ENCODE measurements at regions not wholly inside any gene's neighbourhood (a gene's known extent, or its start where the extent isn't known, plus 50 kb on each side); places are given as distances from the start of the nearest gene placed in this dataset.

DNA sequence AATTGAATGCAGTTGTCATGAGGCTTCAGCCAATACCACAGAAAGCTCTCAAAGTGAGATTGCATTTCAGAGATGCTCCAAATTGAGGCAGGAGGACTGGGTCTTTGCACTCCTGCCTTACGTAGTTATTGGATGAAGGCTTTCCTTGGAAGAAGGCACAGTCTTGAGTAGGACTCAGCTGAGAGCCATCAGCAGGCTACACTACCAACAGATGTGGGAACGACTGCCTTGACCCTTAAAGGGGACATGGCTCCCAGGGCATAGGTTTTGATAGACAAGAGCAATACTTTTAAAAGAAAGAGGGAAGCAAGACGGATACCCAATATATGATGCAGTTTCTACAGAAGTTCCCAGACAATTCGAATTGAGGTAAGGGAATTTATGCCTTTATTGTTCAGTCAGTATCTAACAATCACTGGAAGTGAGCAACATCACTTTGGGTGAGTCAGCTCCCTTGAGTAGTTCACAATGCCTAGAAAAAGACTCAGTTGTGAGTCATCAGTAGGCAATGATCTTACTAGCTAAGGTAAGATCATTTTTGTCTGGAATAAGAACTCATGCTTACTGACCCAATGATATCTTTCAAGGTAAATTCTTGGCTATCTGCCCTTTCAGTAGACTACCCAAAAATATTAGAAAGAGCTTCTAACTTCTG lies 390.8 kb downstream of the GJA1 start:
- Histone ChIP-seq H3K79me2 (ENCODE audit: insufficient read depth, low read length) (no peaks in the 10 kb centered on the region), H3K4me2 (ENCODE audit: low read depth, low read length) (no peak overlapping the region), H3K36me3 (replicated peaks in 1 of 2; ENCODE audit: control insufficient read depth in 1 of 2, insufficient read depth in 2 of 2, low read length in 2 of 2) (no peaks in the 10 kb centered on the region), H3K27me3 (ENCODE audit: control insufficient read depth in 1 of 2, insufficient read depth in 2 of 2, low read length in 2 of 2) (no peaks in the 10 kb centered on the region), H2AFZ (ENCODE audit: low read length) (no peak overlapping the region), H4K20me1 (ENCODE audit: insufficient read depth, low read length) (no peaks in the 10 kb centered on the region), H3K9me3 (ENCODE audit: low read length) (no peaks in the 10 kb centered on the region), H3K27ac (ENCODE audit: extremely low read length, insufficient read depth, low read length) (no peak overlapping the region), H3K4me1 (ENCODE audit: insufficient read depth, low read length) (no peaks in the 10 kb centered on the region), H3K4me3 (replicated peaks in 1 of 3; ENCODE audit: insufficient read depth in 1 of 3, low read depth in 2 of 3, low read length in 3 of 3) (no peak overlapping the region), H3K9ac (ENCODE audit: insufficient read depth, low read depth, low read length) (no peak overlapping the region)
- TF ChIP-seq, protein P1, sequence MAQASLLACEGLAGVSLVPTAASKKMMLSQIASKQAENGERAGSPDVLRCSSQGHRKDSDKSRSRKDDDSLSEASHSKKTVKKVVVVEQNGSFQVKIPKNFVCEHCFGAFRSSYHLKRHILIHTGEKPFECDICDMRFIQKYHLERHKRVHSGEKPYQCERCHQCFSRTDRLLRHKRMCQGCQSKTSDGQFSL (CRISPR knock-in tag; IDR thresholded peaks at IDR 0.05), result no peak
- TF ChIP-seq NR2C2 (CRISPR knock-in tag; IDR thresholded peaks at IDR 0.05; ENCODE audit: borderline replicate concordance) (no peak), NFIC (IDR thresholded peaks at IDR 0.05; ENCODE audit: low read length) (no peak), ZNF776 (CRISPR knock-in tag; IDR thresholded peaks at IDR 0.05) (no peak), ZNF530 (CRISPR knock-in tag; IDR thresholded peaks at IDR 0.05; ENCODE audit: low read depth) (no peak)
- no peak for ATAC-seq
- FAIRE-seq, result no peak
- WGBS (ENCODE audit: low lambda C conversion rate), result 3% methylated on average over 4 of the region's 4 CpGs
- CTCF ChIA-PET (ENCODE audit: low intra/inter-chr PET ratio, low total read pairs), result no interaction called here
- intact Hi-C loops (cut with micrococcal nuclease; ENCODE audit: unreplicated experiment) (no loop called here), in situ Hi-C loops (cut with HindIII; ENCODE audit: extremely low pct_ligation_motif_present, low pct_unique_long_range_greater_than_20kb) (no loop called here)
- no peak for DNase-seq (ENCODE audit: low spot score)
- no TSS peak for BruUV-seq (replicated peaks)
- POLR2A ChIA-PET, result no interaction called here

DNA sequence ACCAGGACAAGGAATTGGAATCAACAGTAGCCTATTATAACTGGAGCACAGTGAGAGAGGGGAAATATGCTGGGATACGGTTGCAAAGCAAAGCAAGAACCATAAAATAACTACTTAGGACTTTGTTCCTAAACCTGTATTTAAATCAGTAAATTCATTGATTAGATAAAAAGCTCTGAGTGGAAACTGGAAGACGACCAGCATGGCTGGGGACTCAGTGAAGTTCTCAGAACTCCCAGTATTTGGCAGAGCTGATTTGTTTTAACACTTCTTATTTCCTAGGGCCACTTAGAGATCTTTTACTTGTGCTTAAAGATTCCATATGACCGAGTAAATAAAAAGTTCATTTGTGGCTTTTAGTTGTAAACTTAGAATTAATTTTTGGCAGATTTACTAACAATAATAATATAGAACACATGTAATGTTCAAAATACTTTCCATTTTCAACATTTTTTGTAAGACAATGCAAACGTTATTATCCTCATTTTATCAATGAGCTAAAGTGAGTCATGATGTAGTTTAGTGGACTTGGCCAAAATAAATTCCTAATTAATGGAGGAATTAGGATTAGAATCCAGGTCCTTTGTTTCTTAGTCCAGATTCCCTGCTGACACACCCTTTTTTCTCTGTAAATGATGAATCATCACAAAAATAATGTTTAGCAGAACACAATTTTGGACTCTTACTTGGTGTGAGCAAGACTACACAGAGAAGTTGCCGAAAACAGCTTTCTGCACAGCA lies 392.9 kb downstream of the GJA1 start:
- Histone ChIP-seq H4K20me1 (ENCODE audit: insufficient read depth, low read length) (no peaks in the 10 kb centered on the region), H3K36me3 (replicated peaks in 1 of 2; ENCODE audit: control insufficient read depth in 1 of 2, insufficient read depth in 2 of 2, low read length in 2 of 2) (no peaks in the 10 kb centered on the region), H3K4me3 (replicated peaks in 1 of 3; ENCODE audit: insufficient read depth in 1 of 3, low read depth in 2 of 3, low read length in 3 of 3) (no peak overlapping the region), H3K4me1 (ENCODE audit: insufficient read depth, low read length) (no peaks in the 10 kb centered on the region), H2AFZ (ENCODE audit: low read length) (no peak overlapping the region), H3K79me2 (ENCODE audit: insufficient read depth, low read length) (no peaks in the 10 kb centered on the region), H3K4me2 (ENCODE audit: low read depth, low read length) (no peak overlapping the region), H3K9ac (ENCODE audit: insufficient read depth, low read depth, low read length) (no peak overlapping the region), H3K27me3 (ENCODE audit: control insufficient read depth in 1 of 2, insufficient read depth in 2 of 2, low read length in 2 of 2) (no peaks in the 10 kb centered on the region), H3K27ac (ENCODE audit: extremely low read length, insufficient read depth, low read length) (no peak overlapping the region), H3K9me3 (ENCODE audit: low read length) (no peaks in the 10 kb centered on the region)
- BruUV-seq (replicated peaks), result no TSS peak
- in situ Hi-C loops (cut with HindIII; ENCODE audit: extremely low pct_ligation_motif_present, low pct_unique_long_range_greater_than_20kb), result no loop called here
- intact Hi-C loops (cut with micrococcal nuclease; ENCODE audit: unreplicated experiment), result no loop called here
- TF ChIP-seq MAFK (conservative IDR thresholded peaks at IDR 0.05 in 1 of 2, IDR thresholded peaks at IDR 0.05 in 1 of 2; ENCODE audit: low read length in 2 of 2) (peak; percentile 80 to 88), ZSCAN22 (CRISPR knock-in tag; IDR thresholded peaks at IDR 0.05) (no peak), MAFF (IDR thresholded peaks at IDR 0.05; ENCODE audit: low read depth, low read length) (peak; percentile 90)
- TF ChIP-seq, protein P2, sequence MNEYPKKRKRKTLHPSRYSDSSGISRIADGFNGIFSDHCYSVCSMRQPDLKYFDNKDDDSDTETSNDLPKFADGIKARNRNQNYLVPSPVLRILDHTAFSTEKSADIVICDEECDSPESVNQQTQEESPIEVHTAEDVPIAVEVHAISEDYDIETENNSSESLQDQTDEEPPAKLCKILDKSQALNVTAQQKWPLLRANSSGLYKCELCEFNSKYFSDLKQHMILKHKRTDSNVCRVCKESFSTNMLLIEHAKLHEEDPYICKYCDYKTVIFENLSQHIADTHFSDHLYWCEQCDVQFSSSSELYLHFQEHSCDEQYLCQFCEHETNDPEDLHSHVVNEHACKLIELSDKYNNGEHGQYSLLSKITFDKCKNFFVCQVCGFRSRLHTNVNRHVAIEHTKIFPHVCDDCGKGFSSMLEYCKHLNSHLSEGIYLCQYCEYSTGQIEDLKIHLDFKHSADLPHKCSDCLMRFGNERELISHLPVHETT (CRISPR knock-in tag; conservative IDR thresholded peaks at IDR 0.05), result no peak
- DNase-seq (ENCODE audit: low spot score), result no peak
- ChIA-PET POLR2A (no interaction called here), CTCF (ENCODE audit: low intra/inter-chr PET ratio, low total read pairs) (no interaction called here)
- WGBS (ENCODE audit: low lambda C conversion rate), result 6% methylated on average over 5 of the region's 5 CpGs
- FAIRE-seq, result no peak
- ATAC-seq, result no peak
